T-helper 1 cell treated with Interleukin-12 subunit alpha and Interleukin-12 subunit beta and Interleukin-4 antibody, amounts not matched to agents 30 ng/mL and 1 ng/mL, for 36 hours (primary cell): ENCODE measurements at regions not wholly inside any gene's neighbourhood (a gene's known extent, or its start where the extent isn't known, plus 50 kb on each side); places are given as distances from the start of the nearest gene placed in this dataset.

ENCODE experiments used
- intact Hi-C: fragments of 100-400 bp; cut with micrococcal nuclease; formaldehyde crosslinking; loops from one replicate; pipeline ENCODE4 v1.15.1; 2024

- intact Hi-C loops, result no loop called here
Measured at GRCh38 chr11:127627629-127628457, 627.3 kb upstream of the KIRREL3 start.

- intact Hi-C loops, result no loop called here
Measured at GRCh38 chr11:127627204-127627603, 626.6 kb upstream of the KIRREL3 start.

- intact Hi-C loops, result no loop called here
Measured at GRCh38 chr11:127625402-127625801, 624.8 kb upstream of the KIRREL3 start.

GRCh38 chr11:127624306-127624856 lies 623.8 kb upstream of the KIRREL3 start:
- intact Hi-C loops, result no loop called here

- intact Hi-C loops, result no loop called here
Measured at GRCh38 chr11:127622686-127623085, 622.1 kb upstream of the KIRREL3 start.

- intact Hi-C loops, result no loop called here
Measured at GRCh38 chr11:127620671-127621070, 620.1 kb upstream of the KIRREL3 start.

GRCh38 chr11:127619946-127620345 lies 619.4 kb upstream of the KIRREL3 start:
- intact Hi-C loops, result no loop called here

GRCh38 chr11:127618721-127619120 lies 618.2 kb upstream of the KIRREL3 start:
- intact Hi-C loops, result no loop called here

- intact Hi-C loops, result no loop called here
Measured at GRCh38 chr11:127616158-127616557, 615.6 kb upstream of the KIRREL3 start.

- intact Hi-C loops, result no loop called here
Measured at GRCh38 chr11:127612607-127613006, 612.0 kb upstream of the KIRREL3 start.

GRCh38 chr11:127609025-127609773 lies 608.6 kb upstream of the KIRREL3 start:
- intact Hi-C loops, result no loop called here

- intact Hi-C loops, result no loop called here
Measured at GRCh38 chr11:127607487-127608085, 607.0 kb upstream of the KIRREL3 start.

- intact Hi-C loops, result no loop called here
Measured at GRCh38 chr11:127601578-127601977, 601.0 kb upstream of the KIRREL3 start.

- intact Hi-C loops, result no loop called here
Measured at GRCh38 chr11:127600674-127601073, 600.1 kb upstream of the KIRREL3 start.

GRCh38 chr11:127598476-127598875 lies 597.9 kb upstream of the KIRREL3 start:
- intact Hi-C loops, result no loop called here

GRCh38 chr11:127596433-127596832 lies 595.9 kb upstream of the KIRREL3 start:
- intact Hi-C loops, result no loop called here

- intact Hi-C loops, result no loop called here
Measured at GRCh38 chr11:127592371-127592770, 591.8 kb upstream of the KIRREL3 start.

- intact Hi-C loops, result no loop called here
Measured at GRCh38 chr11:127590314-127590713, 589.7 kb upstream of the KIRREL3 start.

GRCh38 chr11:127588431-127588830 lies 587.9 kb upstream of the KIRREL3 start:
- intact Hi-C loops, result no loop called here

- intact Hi-C loops, result no loop called here
Measured at GRCh38 chr11:127587511-127587910, 586.9 kb upstream of the KIRREL3 start.

GRCh38 chr11:127576210-127576609 lies 575.6 kb upstream of the KIRREL3 start:
- intact Hi-C loops, result no loop called here

- intact Hi-C loops, result no loop called here
Measured at GRCh38 chr11:127574478-127574877, 573.9 kb upstream of the KIRREL3 start.
